ENCODE measurements at regions not wholly inside any gene's neighbourhood (a gene's known extent, or its start where the extent isn't known, plus 50 kb on each side); places are given as distances from the start of the nearest gene placed in this dataset.

- no peaks in the 10 kb centered on the region; the same call in 2 of the 3 replicates for H3K4me1 Mint-ChIP-seq
- Histone ChIP-seq H3K79me2 (replicated peaks; ENCODE audit: insufficient read depth) (no peaks in the 10 kb centered on the region), H3K9me2 (ENCODE audit: insufficient read depth) (no peaks in the 10 kb centered on the region; the same call in 1 of the 2 replicates), H3K27me3 (ENCODE audit: insufficient read depth) (no peaks in the 10 kb centered on the region), H2AFZ (no peak overlapping the region), H3K4me1 (ENCODE audit: insufficient read depth) (no peaks in the 10 kb centered on the region; the same call in 1 of the 2 replicates), H3K4me2 (no peak overlapping the region), H3K27ac (ENCODE audit: low read depth) (no peak overlapping the region), H4K20me1 (replicated peaks; ENCODE audit: insufficient read depth) (no peaks in the 10 kb centered on the region), H3F3A (replicated peaks; ENCODE audit: low read depth) (no peaks in the 10 kb centered on the region), H3K36me3 (ENCODE audit: insufficient read depth) (no peaks in the 10 kb centered on the region), H3K4me3 (no peak overlapping the region)
- H3K27ac Mint-ChIP-seq = no peak overlapping the region
- DNase-seq (ENCODE audit: low spot score) (no peak), ATAC-seq (no peak)
- peaks cover 2% of the 10 kb centered on the region for H3K27me3 Mint-ChIP-seq (ENCODE audit: insufficient read depth, low read depth, poor library complexity)
- no peaks in the 10 kb centered on the region for H3K9me3 Mint-ChIP-seq
- no peak for TF ChIP-seq STAT1 (IDR thresholded peaks at IDR 0.05; ENCODE audit: unreplicated experiment)
- no peak for TF ChIP-seq NANOG (IDR thresholded peaks at IDR 0.05; ENCODE audit: borderline replicate concordance)
- TF ChIP-seq ZNF462 (CRISPR knock-in tag; IDR thresholded peaks at IDR 0.05) = no peak
- TF ChIP-seq POLR2AphosphoS5 (IDR thresholded peaks at IDR 0.05; ENCODE audit: low read depth) = no peak
- TF ChIP-seq EZH2phosphoT487 (IDR thresholded peaks at IDR 0.05; ENCODE audit: unreplicated experiment) = no peak
- no peak for TF ChIP-seq ZNF114 (CRISPR knock-in tag; IDR thresholded peaks at IDR 0.05)
- no peak for TF ChIP-seq ZNF331 (CRISPR knock-in tag; IDR thresholded peaks at IDR 0.05; ENCODE audit: low read depth)
- no peaks in the 10 kb centered on the region for H3K36me3 Mint-ChIP-seq (ENCODE audit: low read depth)
- H3K4me3 Mint-ChIP-seq = no peak overlapping the region
These were observed 133.6 kb upstream of the C1QTNF7 start for GRCh38 chr4:15294202-15294601.

GRCh38 chr4:15294832-15295231 is 133.0 kb upstream of the C1QTNF7 start:
- H3K36me3 Mint-ChIP-seq (ENCODE audit: low read depth) = no peaks in the 10 kb centered on the region
- Histone ChIP-seq H3K9me2 (ENCODE audit: insufficient read depth) (no peaks in the 10 kb centered on the region; the same call in 1 of the 2 replicates), H3K4me3 (no peak overlapping the region), H3K27ac (ENCODE audit: low read depth) (no peak overlapping the region), H3K79me2 (replicated peaks; ENCODE audit: insufficient read depth) (no peaks in the 10 kb centered on the region), H3K27me3 (ENCODE audit: insufficient read depth) (no peaks in the 10 kb centered on the region), H3F3A (replicated peaks; ENCODE audit: low read depth) (no peaks in the 10 kb centered on the region), H4K20me1 (replicated peaks; ENCODE audit: insufficient read depth) (no peaks in the 10 kb centered on the region), H2AFZ (no peak overlapping the region), H3K4me2 (no peak overlapping the region), H3K4me1 (ENCODE audit: insufficient read depth) (no peaks in the 10 kb centered on the region; the same call in 1 of the 2 replicates), H3K36me3 (ENCODE audit: insufficient read depth) (no peaks in the 10 kb centered on the region)
- ATAC-seq (no peak), DNase-seq (ENCODE audit: low spot score) (no peak)
- H3K27me3 Mint-ChIP-seq (ENCODE audit: insufficient read depth, low read depth, poor library complexity) = peaks cover 2% of the 10 kb centered on the region
- no peak overlapping the region for H3K27ac Mint-ChIP-seq
- H3K4me1 Mint-ChIP-seq = no peaks in the 10 kb centered on the region; the same call in 2 of the 3 replicates
- no peaks in the 10 kb centered on the region for H3K9me3 Mint-ChIP-seq
- H3K4me3 Mint-ChIP-seq = no peak overlapping the region
- TF ChIP-seq STAT1 (IDR thresholded peaks at IDR 0.05; ENCODE audit: unreplicated experiment) (no peak), EZH2phosphoT487 (IDR thresholded peaks at IDR 0.05; ENCODE audit: unreplicated experiment) (no peak), ZNF114 (CRISPR knock-in tag; IDR thresholded peaks at IDR 0.05) (no peak)
- TF ChIP-seq, protein P1, sequence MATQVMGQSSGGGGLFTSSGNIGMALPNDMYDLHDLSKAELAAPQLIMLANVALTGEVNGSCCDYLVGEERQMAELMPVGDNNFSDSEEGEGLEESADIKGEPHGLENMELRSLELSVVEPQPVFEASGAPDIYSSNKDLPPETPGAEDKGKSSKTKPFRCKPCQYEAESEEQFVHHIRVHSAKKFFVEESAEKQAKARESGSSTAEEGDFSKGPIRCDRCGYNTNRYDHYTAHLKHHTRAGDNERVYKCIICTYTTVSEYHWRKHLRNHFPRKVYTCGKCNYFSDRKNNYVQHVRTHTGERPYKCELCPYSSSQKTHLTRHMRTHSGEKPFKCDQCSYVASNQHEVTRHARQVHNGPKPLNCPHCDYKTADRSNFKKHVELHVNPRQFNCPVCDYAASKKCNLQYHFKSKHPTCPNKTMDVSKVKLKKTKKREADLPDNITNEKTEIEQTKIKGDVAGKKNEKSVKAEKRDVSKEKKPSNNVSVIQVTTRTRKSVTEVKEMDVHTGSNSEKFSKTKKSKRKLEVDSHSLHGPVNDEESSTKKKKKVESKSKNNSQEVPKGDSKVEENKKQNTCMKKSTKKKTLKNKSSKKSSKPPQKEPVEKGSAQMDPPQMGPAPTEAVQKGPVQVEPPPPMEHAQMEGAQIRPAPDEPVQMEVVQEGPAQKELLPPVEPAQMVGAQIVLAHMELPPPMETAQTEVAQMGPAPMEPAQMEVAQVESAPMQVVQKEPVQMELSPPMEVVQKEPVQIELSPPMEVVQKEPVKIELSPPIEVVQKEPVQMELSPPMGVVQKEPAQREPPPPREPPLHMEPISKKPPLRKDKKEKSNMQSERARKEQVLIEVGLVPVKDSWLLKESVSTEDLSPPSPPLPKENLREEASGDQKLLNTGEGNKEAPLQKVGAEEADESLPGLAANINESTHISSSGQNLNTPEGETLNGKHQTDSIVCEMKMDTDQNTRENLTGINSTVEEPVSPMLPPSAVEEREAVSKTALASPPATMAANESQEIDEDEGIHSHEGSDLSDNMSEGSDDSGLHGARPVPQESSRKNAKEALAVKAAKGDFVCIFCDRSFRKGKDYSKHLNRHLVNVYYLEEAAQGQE (IDR thresholded peaks at IDR 0.05; ENCODE audit: unreplicated experiment) = no peak
